Epithelial cell of esophagus (primary cell): ENCODE measurements at regions not wholly inside any gene's neighbourhood (a gene's known extent, or its start where the extent isn't known, plus 50 kb on each side); places are given as distances from the start of the nearest gene placed in this dataset.

ENCODE experiments used
- DNase-seq: peaks from one replicate; pipeline ENCODE4 v3.0.0; 2010; ENCODE audit warnings: low read depth
- H3K4me3 ChIP-seq: 2 replicates; pipeline ENCODE4 v1.5.1; 2011; ENCODE audit warnings: mild to moderate bottlenecking, low read length, control low read depth
- TF ChIP-seq, protein P1 (sequence below): IDR thresholded peaks from 2 replicates; pipeline ENCODE4 v1.5.1; 2011; ENCODE audit warnings: low read depth, mild to moderate bottlenecking, low read length, control low read depth, inconsistent platforms; ENCODE audit not compliant: insufficient read depth; ENCODE audit errors: missing control alignments

DNA sequence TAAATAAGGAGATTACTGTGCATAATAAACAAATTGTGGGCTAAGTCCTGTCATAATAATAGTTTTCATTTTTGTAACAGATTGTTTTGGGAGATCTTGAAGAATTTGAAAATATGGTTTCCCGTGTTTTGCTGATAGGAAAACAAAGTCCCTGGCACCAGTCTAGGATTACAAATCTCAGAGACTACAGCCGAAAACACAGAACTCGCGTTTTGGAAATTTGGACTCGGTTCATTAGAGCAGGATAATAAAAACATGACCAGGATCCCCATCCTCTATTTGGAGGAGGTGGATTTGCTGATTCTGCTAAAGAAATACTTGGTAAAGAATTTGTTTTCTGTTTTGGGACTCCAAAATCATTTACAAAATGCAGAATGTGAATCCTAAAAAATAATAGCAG, 1194.4 kb downstream of the DTWD2 start:
- H3K4me3 ChIP-seq: no peak overlapping the region
- DNase-seq: no peak
- TF ChIP-seq, protein P1, sequence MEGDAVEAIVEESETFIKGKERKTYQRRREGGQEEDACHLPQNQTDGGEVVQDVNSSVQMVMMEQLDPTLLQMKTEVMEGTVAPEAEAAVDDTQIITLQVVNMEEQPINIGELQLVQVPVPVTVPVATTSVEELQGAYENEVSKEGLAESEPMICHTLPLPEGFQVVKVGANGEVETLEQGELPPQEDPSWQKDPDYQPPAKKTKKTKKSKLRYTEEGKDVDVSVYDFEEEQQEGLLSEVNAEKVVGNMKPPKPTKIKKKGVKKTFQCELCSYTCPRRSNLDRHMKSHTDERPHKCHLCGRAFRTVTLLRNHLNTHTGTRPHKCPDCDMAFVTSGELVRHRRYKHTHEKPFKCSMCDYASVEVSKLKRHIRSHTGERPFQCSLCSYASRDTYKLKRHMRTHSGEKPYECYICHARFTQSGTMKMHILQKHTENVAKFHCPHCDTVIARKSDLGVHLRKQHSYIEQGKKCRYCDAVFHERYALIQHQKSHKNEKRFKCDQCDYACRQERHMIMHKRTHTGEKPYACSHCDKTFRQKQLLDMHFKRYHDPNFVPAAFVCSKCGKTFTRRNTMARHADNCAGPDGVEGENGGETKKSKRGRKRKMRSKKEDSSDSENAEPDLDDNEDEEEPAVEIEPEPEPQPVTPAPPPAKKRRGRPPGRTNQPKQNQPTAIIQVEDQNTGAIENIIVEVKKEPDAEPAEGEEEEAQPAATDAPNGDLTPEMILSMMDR: no peak

DNA sequence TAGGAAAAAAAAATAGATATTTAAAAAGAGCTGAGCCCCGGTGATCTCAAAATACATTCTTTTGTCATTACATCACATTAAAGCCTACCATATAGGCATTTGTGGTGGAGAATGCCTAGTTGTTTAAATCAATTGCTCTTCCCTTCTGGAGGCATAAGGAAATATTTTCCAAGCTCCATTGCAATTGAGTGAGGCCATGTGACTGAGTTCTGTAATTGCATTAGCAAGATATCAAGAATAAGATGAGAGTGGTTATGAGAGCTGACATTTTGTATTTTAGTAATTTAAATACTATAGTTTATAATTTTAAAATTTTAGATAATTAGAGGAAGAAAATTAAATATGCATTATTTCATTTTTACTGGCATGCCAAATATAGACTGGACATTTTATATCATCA, 1195.9 kb downstream of the DTWD2 start:
- no peak for DNase-seq
- H3K4me3 ChIP-seq: no peak overlapping the region
- TF ChIP-seq, protein P1: no peak

DNA sequence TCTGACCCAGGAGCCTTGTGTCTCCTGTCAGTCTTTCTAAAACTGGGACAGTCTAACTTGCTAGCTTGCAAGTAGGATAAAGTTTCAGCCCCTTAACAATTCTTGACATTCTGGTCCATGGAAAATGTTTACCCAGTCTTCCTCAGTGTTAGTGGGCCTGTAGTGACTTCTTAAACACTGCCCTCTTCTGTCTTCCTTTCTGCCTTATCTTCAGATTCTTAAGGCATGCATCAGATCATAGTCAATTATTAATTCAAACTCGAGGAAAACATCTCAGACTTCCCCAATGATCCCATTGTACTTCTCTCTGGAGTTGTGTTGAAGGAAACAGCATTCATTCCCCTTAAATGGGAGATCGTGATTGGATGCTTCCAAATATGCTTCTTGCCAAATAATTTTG, 1199.8 kb downstream of the DTWD2 start:
- TF ChIP-seq, protein P1: no peak
- DNase-seq: no peak
- no peak overlapping the region for H3K4me3 ChIP-seq

DNA sequence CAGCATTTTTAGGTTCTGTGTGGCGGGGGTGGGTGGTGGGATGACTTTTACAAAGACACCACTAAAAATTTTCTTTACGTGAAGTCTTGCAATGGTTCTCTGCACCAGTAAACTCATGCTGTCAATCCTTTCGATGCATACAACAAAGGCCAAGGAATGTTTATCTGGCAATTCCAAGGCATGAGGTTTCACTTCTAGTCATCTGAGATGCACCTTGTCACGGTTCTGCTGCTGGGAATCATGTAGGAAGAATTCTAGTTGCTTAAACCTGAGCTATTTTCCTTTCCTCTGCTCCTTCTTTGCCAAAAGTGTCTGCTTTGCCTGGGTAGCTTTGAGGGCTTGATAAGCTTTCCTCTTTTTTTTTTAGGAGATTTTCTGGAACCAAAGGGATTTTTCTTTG, 1204.5 kb upstream of the SEMA6A start:
- TF ChIP-seq, protein P1: no peak
- H3K4me3 ChIP-seq: no peak overlapping the region
- no peak for DNase-seq

DNA sequence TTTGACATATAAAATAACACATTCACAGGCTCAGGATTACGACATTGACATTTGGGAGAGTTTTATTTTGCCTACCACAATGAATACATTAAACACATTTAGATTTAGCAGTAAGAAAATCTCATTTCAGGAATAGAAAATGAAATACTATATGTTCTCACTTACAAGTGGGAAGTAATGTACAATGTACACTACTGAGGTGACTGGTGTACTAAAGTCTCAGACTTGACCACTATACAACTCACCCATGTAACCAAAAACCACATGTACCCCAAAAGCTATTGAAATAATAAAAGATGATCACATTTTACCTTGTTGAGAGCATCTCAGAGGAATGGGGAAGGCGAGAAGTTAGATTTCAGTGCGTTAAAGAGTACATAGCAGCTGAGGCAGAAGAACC, 1202.4 kb upstream of the SEMA6A start:
- no peak for DNase-seq
- H3K4me3 ChIP-seq: no peak overlapping the region
- TF ChIP-seq, protein P1: no peak

DNA sequence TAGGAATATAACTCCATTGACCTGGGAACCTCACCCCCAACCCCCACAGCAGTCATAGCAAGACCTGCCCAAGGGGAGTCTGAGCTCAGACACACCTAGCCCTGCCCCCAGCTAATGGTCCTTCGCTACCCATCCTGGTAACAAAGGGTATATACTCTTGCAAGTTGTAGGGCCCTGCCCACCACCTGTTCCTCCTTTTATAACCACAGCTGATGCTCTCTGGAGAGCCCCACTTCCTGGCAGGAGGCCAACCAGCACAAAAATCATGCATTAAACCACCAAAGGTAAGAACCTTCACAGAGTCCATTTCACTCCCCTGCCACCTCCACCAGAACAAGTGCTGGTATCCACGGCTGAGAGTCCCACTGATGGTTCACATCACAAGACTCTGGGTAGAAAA, 1195.3 kb upstream of the SEMA6A start:
- TF ChIP-seq, protein P1: no peak
- no peak for DNase-seq
- no peak overlapping the region for H3K4me3 ChIP-seq

DNA sequence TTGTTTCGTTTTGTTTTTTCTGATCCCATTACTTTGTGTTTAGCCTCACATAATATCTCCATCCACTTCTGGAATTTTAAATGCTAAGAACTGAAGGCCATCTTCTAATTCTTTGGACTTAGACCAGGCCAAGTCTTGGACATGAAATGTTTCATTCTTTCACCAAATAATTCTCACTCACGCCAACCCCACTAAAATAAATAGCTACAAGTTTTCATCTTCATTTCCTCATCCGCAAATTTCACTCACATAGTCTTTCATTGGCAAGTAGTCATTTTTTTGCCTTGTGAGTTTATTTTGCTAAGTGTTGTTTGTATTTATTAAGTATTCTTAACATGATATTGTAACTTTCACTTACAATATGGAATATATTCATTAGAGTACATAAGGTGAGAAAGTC, 1188.6 kb upstream of the SEMA6A start:
- TF ChIP-seq, protein P1: no peak
- no peak overlapping the region for H3K4me3 ChIP-seq
- DNase-seq: no peak
